ENCODE measurements at regions not wholly inside any gene's neighbourhood (a gene's known extent, or its start where the extent isn't known, plus 50 kb on each side); places are given as distances from the start of the nearest gene placed in this dataset.

DNA sequence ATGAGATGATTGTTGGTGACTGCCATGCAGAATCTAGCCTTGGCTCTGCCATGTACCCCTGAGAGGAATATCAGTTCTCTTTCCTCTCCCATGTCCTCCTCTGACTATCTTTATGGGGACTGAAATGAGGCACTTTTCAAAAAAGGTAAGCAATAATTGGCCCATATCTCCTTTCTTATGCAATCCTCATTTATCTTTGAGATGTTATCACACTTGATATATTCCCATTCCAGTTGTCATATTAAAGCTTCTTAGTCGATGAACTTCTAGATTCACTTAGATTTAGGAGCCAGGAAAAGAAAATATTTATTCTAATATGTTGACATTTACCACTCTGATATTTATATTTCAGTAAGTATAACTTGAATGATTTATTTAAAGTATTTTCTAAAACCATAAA is 55.3 kb upstream of the CXCL8 start:
- H3K27me3 ChIP-seq (ENCODE audit: insufficient read depth, low read length), result no peaks in the 10 kb centered on the region
- no peak for DNase-seq (ENCODE audit: insufficient read length, low spot score, missing footprints)
- TF ChIP-seq, protein P1, sequence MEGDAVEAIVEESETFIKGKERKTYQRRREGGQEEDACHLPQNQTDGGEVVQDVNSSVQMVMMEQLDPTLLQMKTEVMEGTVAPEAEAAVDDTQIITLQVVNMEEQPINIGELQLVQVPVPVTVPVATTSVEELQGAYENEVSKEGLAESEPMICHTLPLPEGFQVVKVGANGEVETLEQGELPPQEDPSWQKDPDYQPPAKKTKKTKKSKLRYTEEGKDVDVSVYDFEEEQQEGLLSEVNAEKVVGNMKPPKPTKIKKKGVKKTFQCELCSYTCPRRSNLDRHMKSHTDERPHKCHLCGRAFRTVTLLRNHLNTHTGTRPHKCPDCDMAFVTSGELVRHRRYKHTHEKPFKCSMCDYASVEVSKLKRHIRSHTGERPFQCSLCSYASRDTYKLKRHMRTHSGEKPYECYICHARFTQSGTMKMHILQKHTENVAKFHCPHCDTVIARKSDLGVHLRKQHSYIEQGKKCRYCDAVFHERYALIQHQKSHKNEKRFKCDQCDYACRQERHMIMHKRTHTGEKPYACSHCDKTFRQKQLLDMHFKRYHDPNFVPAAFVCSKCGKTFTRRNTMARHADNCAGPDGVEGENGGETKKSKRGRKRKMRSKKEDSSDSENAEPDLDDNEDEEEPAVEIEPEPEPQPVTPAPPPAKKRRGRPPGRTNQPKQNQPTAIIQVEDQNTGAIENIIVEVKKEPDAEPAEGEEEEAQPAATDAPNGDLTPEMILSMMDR (IDR thresholded peaks at IDR 0.05; ENCODE audit: extremely low read depth, low read depth, low read length), result no peak
- H4K20me1 ChIP-seq (ENCODE audit: insufficient read depth, low read length), result no peaks in the 10 kb centered on the region
- H3K36me3 ChIP-seq (ENCODE audit: insufficient read depth, low read length), result no peaks in the 10 kb centered on the region
- H3K4me1 ChIP-seq (ENCODE audit: insufficient read depth, low read length), result peaks cover 3% of the 10 kb centered on the region
- H3K9me3 ChIP-seq (ENCODE audit: low read depth, low read length), result no peaks in the 10 kb centered on the region
- no peak overlapping the region for H2AFZ ChIP-seq (ENCODE audit: low read length)
- no peak overlapping the region for H3K27ac ChIP-seq (ENCODE audit: low read depth, low read length)
- no peaks in the 10 kb centered on the region for H3K79me2 ChIP-seq (ENCODE audit: insufficient read depth, low read length)
- H3K4me2 ChIP-seq (ENCODE audit: insufficient read depth, low read length), result no peak overlapping the region
- H3K4me3 ChIP-seq (ENCODE audit: insufficient read depth, low read length), result no peak overlapping the region

DNA sequence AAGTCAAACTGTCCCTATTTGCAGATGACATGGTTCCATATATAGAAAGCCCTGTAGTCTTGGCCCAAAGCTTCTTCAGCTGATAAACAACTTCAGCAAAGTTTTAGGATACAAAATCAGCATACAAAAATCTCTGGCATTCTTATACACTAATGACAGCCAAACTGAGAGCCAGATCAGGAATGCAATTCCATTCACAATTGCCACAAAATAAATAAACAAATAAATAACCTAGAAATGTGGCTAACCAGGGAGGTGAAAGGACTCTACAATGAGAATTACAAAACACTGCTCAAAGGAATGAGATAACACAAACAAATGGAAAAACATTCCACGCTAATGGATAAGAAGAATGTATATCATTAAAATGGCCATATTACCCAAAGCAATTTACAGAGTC is 52.9 kb upstream of the CXCL8 start:
- H3K4me3 ChIP-seq (ENCODE audit: insufficient read depth, low read length), result no peak overlapping the region
- no peak overlapping the region for H3K27ac ChIP-seq (ENCODE audit: low read depth, low read length)
- DNase-seq (ENCODE audit: insufficient read length, low spot score, missing footprints), result no peak
- no peaks in the 10 kb centered on the region for H3K79me2 ChIP-seq (ENCODE audit: insufficient read depth, low read length)
- no peaks in the 10 kb centered on the region for H3K9me3 ChIP-seq (ENCODE audit: low read depth, low read length)
- H3K27me3 ChIP-seq (ENCODE audit: insufficient read depth, low read length), result no peaks in the 10 kb centered on the region
- H3K36me3 ChIP-seq (ENCODE audit: insufficient read depth, low read length), result no peaks in the 10 kb centered on the region
- H4K20me1 ChIP-seq (ENCODE audit: insufficient read depth, low read length), result no peaks in the 10 kb centered on the region
- H2AFZ ChIP-seq (ENCODE audit: low read length), result no peak overlapping the region
- peaks cover 4% of the 10 kb centered on the region for H3K4me1 ChIP-seq (ENCODE audit: insufficient read depth, low read length)
- TF ChIP-seq, protein P1 (IDR thresholded peaks at IDR 0.05; ENCODE audit: extremely low read depth, low read depth, low read length), result no peak
- no peak overlapping the region for H3K4me2 ChIP-seq (ENCODE audit: insufficient read depth, low read length)

DNA sequence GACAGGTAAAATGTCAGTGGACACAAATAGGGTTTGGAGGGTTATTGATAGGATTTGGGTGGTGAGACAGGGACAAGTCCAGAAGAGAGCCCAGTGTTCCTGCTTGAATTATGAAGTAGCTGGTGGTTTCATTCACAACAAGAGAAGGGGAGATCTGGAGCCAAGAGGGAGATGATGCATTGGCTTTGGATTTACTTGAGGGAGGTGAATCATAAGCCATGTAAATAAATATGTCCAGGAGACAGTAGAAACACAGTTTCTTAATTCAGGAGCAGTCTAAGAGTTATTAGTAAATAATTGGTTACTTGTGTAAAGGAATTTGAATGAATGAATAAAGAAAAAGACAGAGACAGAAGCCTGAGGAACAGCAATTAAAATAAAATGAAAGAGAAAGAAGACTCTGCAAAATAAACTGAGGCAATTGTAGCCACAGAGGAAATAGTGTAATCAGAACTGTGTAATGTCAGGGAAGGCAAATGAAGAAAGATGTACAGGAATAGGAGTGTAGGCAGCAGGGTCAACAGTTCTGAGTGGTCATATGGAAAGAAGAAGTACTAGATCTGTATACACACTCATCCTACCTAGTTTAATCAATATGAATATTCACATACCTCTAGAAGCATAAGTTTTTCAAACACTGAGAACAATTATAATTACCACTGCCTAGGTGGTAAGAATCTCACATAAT is 50.2 kb upstream of the CXCL8 start:
- H3K4me3 ChIP-seq (ENCODE audit: insufficient read depth, low read length), result no peak overlapping the region
- DNase-seq (ENCODE audit: insufficient read length, low spot score, missing footprints), result no peak
- no peak overlapping the region for H3K27ac ChIP-seq (ENCODE audit: low read depth, low read length)
- H3K9me3 ChIP-seq (ENCODE audit: low read depth, low read length), result no peaks in the 10 kb centered on the region
- no peaks in the 10 kb centered on the region for H3K79me2 ChIP-seq (ENCODE audit: insufficient read depth, low read length)
- no peaks in the 10 kb centered on the region for H3K27me3 ChIP-seq (ENCODE audit: insufficient read depth, low read length)
- no peaks in the 10 kb centered on the region for H4K20me1 ChIP-seq (ENCODE audit: insufficient read depth, low read length)
- H2AFZ ChIP-seq (ENCODE audit: low read length), result no peak overlapping the region
- H3K4me2 ChIP-seq (ENCODE audit: insufficient read depth, low read length), result no peak overlapping the region
- H3K4me1 ChIP-seq (ENCODE audit: insufficient read depth, low read length), result peaks cover 4% of the 10 kb centered on the region
- no peaks in the 10 kb centered on the region for H3K36me3 ChIP-seq (ENCODE audit: insufficient read depth, low read length)
- TF ChIP-seq, protein P1 (IDR thresholded peaks at IDR 0.05; ENCODE audit: extremely low read depth, low read depth, low read length), result no peak
